ENCODE measurements at regions not wholly inside any gene's neighbourhood (a gene's known extent, or its start where the extent isn't known, plus 50 kb on each side); places are given as distances from the start of the nearest gene placed in this dataset.

DNA sequence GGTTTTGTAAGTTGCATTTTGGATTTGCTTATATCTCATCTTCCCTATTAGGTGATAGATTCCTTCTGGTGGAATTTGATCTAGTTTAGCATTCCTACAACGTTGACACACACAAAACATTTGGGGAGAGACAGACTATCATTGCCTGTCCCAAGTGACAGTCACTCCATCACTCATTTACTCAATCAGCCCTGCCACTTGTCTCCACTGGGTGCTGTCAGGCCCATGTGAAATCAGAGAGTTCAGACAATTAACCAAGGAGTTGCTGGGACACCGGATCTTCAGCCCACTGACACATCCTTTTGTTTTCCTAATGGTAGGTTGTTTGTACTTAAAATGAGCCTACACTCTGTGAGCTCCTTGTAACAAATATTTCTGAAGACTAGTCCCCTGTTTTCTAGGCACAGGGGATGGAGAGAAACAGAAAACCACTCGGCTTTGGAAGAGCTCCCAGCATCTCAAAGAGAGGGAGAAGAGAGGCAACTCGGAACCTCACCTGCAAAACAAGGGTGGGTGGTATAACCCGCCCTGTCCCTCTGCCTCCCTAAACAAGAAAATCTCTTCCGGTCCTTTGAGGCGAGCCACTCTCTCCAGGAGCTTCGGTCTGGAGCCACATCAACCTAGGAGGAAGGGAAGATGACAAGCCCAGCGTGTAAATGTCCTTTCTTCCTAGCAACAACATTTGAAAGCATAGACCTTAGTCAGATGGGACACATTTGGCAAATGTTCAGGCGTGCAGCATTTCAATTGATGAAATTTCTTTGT is 440.9 kb upstream of the KLF12 start:
- H3K4me3 ChIP-seq (ENCODE audit: low read depth, low read length): peak overlapping the region; percentile 55
- no peak for DNase-seq (ENCODE audit: low read depth)
- TF ChIP-seq CTCF (IDR thresholded peaks at IDR 0.05; ENCODE audit: insufficient read depth, low read length): no peak

- peak; percentile 19 for TF ChIP-seq CTCF (IDR thresholded peaks at IDR 0.05; ENCODE audit: insufficient read depth, low read length)
- H3K4me3 ChIP-seq (ENCODE audit: low read depth, low read length): no peak overlapping the region
- no peak for DNase-seq (ENCODE audit: low read depth)
These were observed 439.4 kb upstream of the KLF12 start for GRCh38 chr13:74573654-74574053.

DNA sequence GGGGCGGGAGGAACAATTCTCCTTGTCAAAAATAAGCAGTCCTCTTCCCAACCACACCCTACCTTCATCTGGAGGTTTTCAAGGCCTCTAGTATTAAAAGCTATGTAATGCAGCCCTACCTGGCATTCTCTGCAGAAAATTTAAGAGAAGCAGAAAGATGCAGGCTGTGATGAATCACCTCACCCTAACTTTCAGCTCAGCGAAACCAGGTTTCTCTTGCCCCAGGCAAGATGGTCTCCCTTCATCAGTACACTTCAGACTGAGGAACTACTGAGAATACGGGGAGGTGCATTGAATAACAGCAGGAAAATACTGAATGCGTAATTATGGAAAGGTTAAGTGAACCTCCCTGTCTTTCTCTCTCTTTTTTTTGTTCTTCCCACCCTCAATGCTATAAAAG is 437.6 kb upstream of the KLF12 start:
- DNase-seq (ENCODE audit: low read depth): no peak
- no peak for TF ChIP-seq CTCF (IDR thresholded peaks at IDR 0.05; ENCODE audit: insufficient read depth, low read length)
- no peak overlapping the region for H3K4me3 ChIP-seq (ENCODE audit: low read depth, low read length)

- peak; percentile 80 for DNase-seq (ENCODE audit: low read depth)
- TF ChIP-seq CTCF (IDR thresholded peaks at IDR 0.05; ENCODE audit: insufficient read depth, low read length): no peak
These were observed 436.6 kb upstream of the KLF12 start for GRCh38 chr13:74570834-74571233.

GRCh38 chr13:74570046-74570445 is 435.8 kb upstream of the KLF12 start:
- TF ChIP-seq CTCF (IDR thresholded peaks at IDR 0.05; ENCODE audit: insufficient read depth, low read length): no peak
- no peak overlapping the region for H3K4me3 ChIP-seq (ENCODE audit: low read depth, low read length)
- DNase-seq (ENCODE audit: low read depth): no peak

More at GRCh38 chr13:74570834-74571233, 436.6 kb upstream of the KLF12 start:
- no peak overlapping the region for H3K4me3 ChIP-seq (ENCODE audit: low read depth, low read length)

DNA sequence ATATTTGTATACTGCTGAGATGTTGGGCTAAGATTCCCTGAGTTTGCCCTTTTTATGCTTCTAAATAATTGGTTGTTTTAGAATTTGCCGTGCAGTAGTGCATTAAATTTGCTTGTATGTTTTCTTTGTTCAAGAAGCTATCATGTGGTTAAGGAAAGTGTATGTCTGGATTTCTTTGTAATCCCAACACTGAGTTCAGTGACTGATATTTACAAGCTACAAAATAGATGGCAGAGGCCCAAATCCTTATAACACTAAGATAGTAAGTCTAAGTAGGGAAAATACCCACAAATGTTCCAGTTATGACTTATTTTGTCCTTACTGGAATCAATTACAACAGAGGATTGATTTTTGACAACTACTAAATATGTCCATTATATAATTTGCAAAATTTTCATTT is 435.0 kb upstream of the KLF12 start:
- TF ChIP-seq CTCF (IDR thresholded peaks at IDR 0.05; ENCODE audit: insufficient read depth, low read length): no peak
- DNase-seq (ENCODE audit: low read depth): no peak
- no peak overlapping the region for H3K4me3 ChIP-seq (ENCODE audit: low read depth, low read length)

DNA sequence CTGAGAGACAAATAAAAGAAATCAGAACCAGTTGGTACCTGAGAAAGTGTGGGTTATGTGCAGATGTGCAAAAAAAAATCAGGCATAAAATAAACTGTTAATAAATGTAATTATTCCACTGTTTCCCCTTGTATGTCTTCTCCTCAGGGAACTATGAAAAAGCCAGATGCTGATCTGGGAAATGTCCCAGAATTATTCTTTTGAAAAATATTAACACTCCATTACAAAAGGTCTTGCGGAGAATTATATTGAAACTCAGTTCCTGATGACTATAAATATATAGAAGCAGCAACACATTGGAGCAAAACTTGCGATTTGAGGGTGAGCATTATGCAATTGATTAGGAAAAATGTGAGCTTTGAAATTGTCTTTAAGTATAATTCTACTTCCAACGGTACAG is 433.3 kb upstream of the KLF12 start:
- no peak for TF ChIP-seq CTCF (IDR thresholded peaks at IDR 0.05; ENCODE audit: insufficient read depth, low read length)
- DNase-seq (ENCODE audit: low read depth): no peak
- H3K4me3 ChIP-seq (ENCODE audit: low read depth, low read length): no peak overlapping the region
